Body of pancreas (tissue), 4 donors: ENCODE measurements at regions not wholly inside any gene's neighbourhood (a gene's known extent, or its start where the extent isn't known, plus 50 kb on each side); places are given as distances from the start of the nearest gene placed in this dataset.

Source experiments
- CTCF ChIP-seq, 7 experiments: fragments of 450-650 bp in 4 of 7; fragments of 200-600 bp in 3 of 7; sonication (generic) in 3 of 7; IDR thresholded peaks; one replicate each; pipeline ENCODE4 v1.5.1; 2016 to 2019; ENCODE audit warnings: antibody characterized with exemption in 7 of 7
- POLR2A ChIP-seq, 3 donors: fragments of 450-650 bp; IDR thresholded peaks; one replicate each; pipeline ENCODE4 v1.6.1; 2016; ENCODE audit warnings: antibody characterized with exemption in 3 of 3, mild to moderate bottlenecking in 2 of 3

GRCh38 chr9:79425840-79426239, 145.9 kb upstream of the TLE4 start:
- TF ChIP-seq CTCF (IDR thresholded peaks at IDR 0.05) = no peak
- TF ChIP-seq POLR2A (IDR thresholded peaks at IDR 0.05) = no peak
